ENCODE measurements at regions not wholly inside any gene's neighbourhood (a gene's known extent, or its start where the extent isn't known, plus 50 kb on each side); places are given as distances from the start of the nearest gene placed in this dataset.
"Not testable (repeated sequence)": the region's sequence is repeated elsewhere in the genome, so short reads cannot be mapped to it uniquely, and the experiment has no call there.

DNA sequence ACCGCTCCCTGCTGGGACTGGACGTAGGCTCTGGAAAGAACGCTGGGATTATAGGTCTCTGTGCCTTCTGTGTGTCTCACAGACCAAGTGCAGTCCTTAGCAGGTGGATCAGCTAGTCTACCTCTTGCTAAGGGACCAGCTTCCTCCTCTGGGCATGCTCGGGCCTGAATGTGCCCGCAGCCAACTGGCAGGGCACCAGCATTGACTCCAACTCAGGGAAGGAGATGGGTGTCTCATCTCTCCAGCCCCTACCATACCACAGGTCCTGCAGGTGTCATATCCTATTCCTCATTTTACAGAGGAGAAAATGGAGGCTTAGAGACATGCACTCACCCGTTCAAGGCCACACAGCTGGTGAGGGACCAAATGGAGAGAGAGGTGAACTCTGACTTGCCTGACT is 340.2 kb downstream of the PTPRU start:
- DNase-seq (ENCODE audit: low read depth): no peak
- in situ Hi-C loops (cut with HindIII; ENCODE audit: low pct_unique_long_range_greater_than_20kb, low sequenced_read_pairs): no loop called here

DNA sequence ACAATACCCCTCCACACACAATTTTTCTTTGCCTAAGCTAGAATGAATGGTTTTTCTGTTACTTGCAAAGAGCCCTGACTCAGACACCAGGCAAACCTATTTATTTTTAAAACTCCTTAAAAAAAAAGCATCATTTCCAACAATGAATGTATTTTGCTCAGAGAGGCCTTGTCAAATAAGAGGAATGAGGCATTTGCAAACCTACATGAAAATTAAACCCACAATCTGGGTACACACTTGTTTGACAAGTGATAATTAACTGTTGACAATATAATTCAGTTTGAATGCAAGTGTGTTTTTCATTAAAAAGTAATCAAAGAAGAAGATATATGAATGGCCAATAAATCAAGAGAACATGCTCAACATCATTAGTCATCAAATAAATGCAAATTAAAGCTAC is 339.5 kb downstream of the PTPRU start:
- in situ Hi-C loops (cut with HindIII; ENCODE audit: low pct_unique_long_range_greater_than_20kb, low sequenced_read_pairs): no loop called here
- DNase-seq (ENCODE audit: low read depth): no peak

DNA sequence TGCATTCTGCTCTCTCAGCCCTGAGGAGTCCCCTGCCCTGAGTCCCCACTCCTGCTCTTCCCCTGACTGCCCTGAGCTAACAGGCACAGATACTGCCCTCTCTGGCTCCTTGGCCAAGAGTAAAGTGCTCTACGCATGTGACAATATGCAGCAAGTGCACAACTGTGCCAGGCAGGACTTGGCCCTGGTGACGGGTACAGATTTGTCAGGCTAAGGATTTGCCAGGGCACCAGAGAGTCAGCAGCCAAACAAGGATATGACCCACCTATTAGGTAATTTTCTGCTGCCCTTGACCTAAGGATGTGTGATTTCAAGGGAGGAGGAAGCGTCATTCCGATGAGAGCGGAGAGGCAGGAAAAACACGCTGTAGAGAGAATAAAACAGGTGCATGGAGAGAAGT is 339.0 kb downstream of the PTPRU start:
- in situ Hi-C loops (cut with HindIII; ENCODE audit: low pct_unique_long_range_greater_than_20kb, low sequenced_read_pairs): no loop called here
- no peak for DNase-seq (ENCODE audit: low read depth)

DNA sequence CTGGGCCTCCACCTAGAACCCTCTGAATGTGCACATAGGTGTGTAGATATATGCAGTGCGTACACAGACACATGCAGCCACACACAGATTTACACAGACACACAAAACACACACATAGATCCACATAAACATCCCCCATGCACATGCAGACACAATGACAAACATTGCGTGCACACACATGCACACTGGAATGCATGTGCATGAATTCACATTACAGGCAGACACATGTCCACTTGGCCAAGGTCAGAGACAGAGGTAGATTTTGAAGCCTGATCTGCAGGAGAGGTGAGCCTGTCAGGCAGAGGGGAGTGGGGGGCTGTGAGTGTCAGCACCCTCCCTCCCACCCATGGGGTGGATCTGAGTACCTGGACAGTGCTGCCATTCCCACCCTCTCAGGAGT is 338.5 kb downstream of the PTPRU start:
- no peak for DNase-seq (ENCODE audit: low read depth)
- in situ Hi-C loops (cut with HindIII; ENCODE audit: low pct_unique_long_range_greater_than_20kb, low sequenced_read_pairs): no loop called here

DNA sequence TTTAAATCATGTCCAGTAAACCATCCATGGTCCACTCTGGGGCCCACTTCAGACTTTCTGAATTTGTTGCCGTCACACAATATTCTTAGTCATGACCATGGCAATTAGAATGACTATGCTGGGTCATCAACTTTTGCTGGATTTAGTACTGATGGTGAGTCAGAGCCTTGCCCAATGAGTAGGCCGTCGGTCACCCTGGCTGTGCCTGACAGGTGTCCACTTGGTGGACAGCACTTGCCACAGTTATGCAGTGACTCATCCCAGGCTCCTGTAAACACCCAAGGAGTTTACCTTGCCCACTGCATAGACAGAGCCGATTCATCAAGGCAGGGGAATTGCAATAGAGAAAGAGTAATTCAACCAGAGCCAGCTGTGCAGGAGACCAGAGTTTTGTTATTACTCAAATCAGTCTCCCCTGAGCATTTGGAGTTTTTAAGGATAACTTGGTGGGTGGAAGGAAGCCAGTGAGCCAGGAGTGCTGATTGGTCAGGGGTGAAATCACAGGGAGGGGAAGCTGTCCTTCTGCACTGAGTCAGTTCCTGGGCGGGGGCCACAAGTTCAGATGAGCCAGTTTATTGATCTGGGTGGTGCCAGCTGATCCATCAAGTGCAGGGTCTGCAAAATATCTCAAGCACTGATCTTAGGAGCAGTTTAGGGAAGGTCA is 333.8 kb downstream of the PTPRU start:
- in situ Hi-C loops (cut with HindIII; ENCODE audit: low pct_unique_long_range_greater_than_20kb, low sequenced_read_pairs): no loop called here
- peak; percentile 97 for DNase-seq (ENCODE audit: low read depth)

DNA sequence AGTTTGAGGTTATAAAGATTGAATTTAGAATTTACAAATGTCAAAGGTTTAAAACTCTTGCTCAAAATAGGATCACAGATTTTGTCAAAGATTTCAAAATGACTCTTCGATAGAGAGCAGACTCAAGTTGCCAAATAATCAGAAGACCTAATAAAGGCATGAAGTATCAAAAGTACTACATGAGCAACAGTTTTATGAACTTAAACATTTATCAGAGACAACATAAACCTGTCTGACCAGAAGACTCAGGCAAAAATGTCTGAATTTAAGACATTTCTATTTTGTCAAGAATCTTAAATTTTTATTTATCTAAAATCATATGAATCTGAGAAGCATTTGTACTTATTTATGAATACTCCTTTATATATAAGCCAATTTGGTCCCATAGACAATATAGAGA is 330.9 kb downstream of the PTPRU start:
- no peak for DNase-seq (ENCODE audit: low read depth)
- in situ Hi-C loops (cut with HindIII; ENCODE audit: low pct_unique_long_range_greater_than_20kb, low sequenced_read_pairs): no loop called here

DNA sequence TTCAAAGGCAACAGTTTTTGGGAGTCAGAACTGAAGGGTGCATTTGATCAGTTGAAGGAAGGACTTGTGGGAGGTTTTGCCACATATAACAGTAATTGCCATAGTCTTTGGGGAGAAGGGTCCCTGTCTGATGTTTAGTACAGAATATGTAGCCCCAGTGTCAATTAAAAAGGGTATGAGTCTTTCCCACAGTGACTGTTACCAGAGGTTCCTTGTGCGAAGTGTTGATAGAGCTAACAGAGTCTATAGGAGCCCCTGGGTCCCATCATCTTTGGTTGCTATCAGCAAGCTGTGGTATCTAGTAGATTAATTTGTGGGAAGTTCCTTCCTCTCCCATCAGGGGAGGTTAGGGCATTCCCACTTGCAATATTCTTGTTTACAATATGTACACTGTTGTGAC is 329.2 kb downstream of the PTPRU start:
- in situ Hi-C loops (cut with HindIII; ENCODE audit: low pct_unique_long_range_greater_than_20kb, low sequenced_read_pairs): no loop called here
- DNase-seq (ENCODE audit: low read depth): no peak

DNA sequence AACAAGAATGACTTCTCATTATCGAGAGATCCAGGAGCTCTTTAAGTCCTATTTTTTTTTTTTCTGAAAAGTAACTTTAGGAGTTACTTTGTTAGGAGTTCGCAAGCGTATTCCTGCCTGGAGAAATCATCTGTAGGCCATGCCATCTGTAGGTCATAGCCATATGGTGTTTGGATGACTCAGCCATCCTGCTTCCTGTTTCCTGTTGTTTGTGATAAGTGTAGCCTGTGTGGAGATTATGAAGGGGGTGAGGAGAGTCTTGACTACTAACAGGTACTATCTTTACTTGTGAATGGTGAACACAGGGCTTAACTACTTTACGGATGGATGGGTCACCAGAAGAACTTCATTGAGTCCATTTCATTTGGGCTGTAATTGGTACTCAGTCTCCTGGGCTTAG is 327.2 kb downstream of the PTPRU start:
- no peak for DNase-seq (ENCODE audit: low read depth)
- in situ Hi-C loops (cut with HindIII; ENCODE audit: low pct_unique_long_range_greater_than_20kb, low sequenced_read_pairs): no loop called here

DNA sequence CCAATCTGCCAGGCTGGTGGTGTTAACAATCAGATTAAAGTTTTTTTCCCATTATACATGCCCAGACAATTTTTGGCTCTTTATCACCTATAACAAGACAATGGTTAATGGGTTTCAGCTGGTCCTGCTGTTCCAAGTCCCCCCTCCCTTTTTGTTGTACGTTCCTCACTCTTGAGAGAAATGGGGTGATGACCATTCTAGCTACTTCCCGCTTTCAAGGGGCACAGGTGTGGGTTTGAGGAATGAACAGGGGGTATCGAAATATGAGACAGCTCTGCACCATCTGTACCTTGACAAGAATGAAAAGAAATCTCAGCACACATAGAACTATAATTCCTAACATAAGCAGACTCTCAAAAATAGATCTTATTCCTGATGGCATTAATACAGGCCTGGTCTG is 326.8 kb downstream of the PTPRU start:
- DNase-seq (ENCODE audit: low read depth): no peak
- in situ Hi-C loops (cut with HindIII; ENCODE audit: low pct_unique_long_range_greater_than_20kb, low sequenced_read_pairs): no loop called here

DNA sequence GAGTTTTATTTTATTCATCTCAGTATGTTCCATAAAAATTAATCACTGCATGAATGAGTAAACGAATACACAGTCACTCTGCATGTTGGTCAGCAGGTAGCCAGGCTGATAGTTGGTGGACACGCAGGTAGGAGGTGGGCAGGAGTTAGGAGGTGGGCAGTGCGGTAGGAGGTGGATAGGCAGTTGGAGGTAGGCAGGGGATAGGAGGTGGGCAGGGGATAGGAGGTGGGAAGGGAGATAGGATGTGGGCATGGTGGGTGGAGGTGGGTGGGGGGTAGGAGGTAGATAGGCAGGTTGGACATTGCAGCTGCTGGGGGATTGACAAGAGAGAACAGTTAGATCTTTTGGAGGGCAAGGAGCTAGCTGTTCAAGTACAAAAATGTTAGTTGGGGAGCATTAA is 322.7 kb downstream of the PTPRU start:
- in situ Hi-C loops (cut with HindIII; ENCODE audit: low pct_unique_long_range_greater_than_20kb, low sequenced_read_pairs): no loop called here
- no peak for DNase-seq (ENCODE audit: low read depth)

DNA sequence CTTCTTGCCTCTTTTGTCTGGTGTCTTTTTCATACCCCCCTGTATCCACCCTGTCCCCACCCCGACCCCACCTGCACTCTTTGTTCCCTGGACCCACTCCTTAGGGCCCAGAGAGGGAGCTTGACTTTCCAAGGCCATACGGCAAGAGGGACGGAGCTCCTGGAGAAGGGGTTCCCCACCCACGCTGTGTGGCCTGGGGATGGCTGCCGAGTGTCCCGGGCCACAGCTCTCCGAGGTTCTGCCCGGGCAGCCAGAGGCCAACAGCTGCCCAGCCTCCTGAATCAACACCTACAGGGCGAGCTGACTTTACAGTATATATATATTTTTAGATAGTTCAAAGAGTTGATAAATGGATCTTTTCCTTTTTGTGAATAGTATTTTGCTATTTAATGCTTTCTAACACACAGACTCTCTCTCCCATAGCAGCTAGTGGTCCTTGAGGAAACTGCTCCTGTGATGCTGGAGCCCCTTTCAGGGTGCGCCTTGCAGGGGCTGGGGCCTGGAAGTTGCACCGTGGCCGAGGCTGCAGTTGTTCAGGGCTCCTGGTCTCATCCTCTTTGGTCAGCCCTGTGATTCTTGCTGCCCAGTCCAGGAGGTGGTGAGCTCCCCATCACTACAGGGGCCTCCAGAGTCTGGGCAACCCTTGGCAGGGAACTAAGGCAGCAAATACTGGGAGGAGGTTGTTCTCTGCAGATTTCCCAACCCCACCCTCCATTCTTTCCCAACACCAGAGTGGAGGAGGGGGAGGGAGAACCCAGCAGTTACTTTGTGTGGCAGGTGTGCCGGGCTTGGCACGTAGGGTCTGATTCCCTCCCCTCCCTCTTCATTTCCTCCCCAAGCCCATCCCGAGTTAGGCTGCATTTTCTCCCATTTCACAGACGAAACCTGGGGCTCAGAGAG is 321.6 kb downstream of the PTPRU start:
- in situ Hi-C loops (cut with HindIII; ENCODE audit: low pct_unique_long_range_greater_than_20kb, low sequenced_read_pairs): no loop called here
- no peak for DNase-seq (ENCODE audit: low read depth)

DNA sequence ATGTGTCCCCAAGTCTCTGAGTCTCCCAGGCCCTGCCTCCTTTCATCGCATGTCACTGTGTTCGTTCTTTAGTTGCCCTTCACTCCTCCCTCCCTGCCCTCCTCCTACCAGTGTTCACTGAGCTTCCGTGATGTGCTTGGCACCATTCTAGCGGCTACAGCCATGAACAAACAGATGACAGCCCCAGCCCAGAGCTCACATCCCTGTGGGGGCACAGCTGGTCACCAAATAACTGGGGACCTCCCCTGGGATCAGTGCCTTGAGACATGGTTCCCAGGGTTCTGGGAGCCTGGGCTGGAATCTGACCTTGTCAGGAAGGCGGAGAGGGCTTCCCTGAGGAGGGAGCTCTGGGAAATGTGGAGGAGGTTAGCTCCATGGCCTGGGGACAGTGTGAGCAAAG is 320.7 kb downstream of the PTPRU start:
- no peak for DNase-seq (ENCODE audit: low read depth)
- in situ Hi-C loops (cut with HindIII; ENCODE audit: low pct_unique_long_range_greater_than_20kb, low sequenced_read_pairs): no loop called here

DNA sequence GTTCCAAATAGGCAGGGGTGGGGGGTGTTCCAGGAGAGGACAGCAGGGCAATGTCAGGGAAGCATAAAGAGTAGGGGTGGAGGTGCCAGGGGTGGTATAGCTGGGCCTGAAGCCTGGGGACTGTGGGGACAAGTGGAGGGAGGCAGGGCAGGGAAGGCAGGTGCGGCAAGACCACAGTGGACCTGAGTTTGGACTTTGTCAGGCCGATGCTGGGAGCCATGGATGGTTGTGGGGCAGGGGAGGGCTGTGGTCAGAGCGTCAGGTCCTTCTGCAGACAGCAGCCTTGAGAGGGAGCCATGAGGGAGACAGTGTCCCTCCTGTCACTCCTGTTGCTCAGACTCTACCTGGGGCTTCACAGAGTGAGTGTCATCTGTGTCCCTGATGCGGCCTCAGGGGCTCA is 320.3 kb downstream of the PTPRU start:
- no peak for DNase-seq (ENCODE audit: low read depth)
- in situ Hi-C loops (cut with HindIII; ENCODE audit: low pct_unique_long_range_greater_than_20kb, low sequenced_read_pairs): no loop called here

DNA sequence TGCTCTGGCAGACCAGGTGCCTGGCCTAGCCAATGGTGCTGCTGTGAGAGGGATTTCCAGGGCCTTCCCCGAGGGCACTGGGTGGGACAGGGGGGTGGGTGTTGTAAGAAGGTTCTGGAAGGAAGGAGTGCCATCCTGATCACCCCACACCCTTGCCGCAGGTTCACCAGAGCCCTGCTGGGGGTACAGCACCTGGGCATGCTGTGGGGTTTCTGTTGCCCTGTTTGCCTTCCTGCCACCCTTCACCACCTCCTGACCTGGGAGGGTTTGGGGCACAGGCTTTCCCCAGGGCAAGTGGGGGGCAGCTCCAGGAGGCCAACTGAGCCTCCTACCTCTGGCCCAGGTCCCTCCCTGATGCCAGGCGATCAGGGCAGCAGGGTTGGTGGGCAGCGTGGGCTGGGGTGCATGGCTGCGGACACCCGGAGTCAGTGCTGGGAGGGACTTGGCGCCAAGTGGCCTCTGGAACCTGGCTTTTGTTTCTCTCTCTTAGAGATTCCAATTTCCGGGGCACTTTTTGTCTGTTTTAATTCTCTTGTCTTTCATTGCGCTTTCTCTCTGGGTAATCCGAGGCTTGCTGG is 318.8 kb downstream of the PTPRU start:
- DNase-seq (ENCODE audit: low read depth): no peak
- in situ Hi-C loops (cut with HindIII; ENCODE audit: low pct_unique_long_range_greater_than_20kb, low sequenced_read_pairs): no loop called here

DNA sequence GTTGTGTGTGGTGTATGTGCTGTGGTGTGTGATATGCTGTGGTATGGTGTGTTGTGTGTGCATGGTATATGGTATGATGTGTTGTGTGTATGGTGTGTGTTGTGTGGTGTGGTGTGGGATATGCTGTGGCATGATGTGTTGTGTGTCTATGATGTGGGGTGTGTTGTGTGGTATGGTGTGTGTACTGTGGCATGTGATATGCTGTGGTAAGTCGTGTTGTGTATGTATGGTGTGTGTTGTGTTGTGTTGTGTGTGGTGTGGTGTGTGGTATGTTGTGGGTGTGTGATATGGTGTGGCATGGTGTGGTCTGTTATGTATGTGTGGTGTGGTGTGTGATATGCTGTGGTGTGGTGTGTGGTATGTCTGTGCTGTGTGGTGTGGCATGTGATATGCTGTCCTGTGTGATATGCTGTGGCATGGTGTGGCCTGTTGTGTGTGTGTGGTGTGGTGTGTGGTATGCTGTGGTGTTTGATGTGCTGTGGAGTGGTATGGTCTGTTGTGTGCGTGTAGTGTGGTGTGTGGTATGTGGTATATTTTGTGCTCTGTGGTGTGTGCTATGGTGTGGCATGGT is 318.0 kb downstream of the PTPRU start:
- DNase-seq (ENCODE audit: low read depth): no peak
- in situ Hi-C loops (cut with HindIII; ENCODE audit: low pct_unique_long_range_greater_than_20kb, low sequenced_read_pairs): no loop called here

DNA sequence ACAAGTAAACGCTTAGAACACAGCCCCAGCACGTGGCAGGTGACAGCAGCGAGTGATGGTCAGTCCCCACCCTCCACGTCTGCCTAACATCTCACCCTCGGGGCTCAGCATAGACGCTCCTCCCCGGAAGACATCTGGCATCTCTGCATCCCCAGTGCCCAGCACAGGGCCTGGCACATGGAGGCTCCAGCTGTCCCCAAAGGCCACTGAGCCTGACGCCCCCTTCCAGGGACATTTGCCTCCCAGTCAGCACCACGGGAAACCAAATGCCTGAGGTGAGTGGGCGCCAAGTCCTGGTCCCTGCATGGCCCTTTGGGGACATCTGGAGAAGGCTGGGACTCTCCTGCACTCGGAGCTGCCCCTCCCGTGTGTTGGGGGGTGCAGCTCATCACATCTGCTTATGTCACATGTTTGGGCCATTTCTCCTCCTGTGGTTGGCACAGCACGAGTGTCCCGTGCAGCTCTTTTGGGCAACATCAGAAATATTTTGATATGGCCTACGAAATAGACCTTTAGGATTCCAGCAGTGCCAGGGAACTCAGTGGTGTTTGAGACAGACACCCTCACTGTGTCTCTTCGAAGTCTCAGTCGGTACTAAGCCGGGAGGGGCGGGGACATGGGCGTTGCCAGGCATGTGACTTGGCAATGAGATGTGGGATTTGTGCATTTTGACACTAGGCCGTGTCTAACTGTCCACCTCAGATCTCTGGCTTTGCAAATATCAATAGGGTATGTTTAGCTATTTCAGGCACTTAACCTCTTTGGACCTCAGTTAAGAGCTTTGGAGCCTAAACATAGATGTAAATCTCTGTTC is 315.0 kb downstream of the PTPRU start:
- no peak for DNase-seq (ENCODE audit: low read depth)
- in situ Hi-C loops (cut with HindIII; ENCODE audit: low pct_unique_long_range_greater_than_20kb, low sequenced_read_pairs): no loop called here

DNA sequence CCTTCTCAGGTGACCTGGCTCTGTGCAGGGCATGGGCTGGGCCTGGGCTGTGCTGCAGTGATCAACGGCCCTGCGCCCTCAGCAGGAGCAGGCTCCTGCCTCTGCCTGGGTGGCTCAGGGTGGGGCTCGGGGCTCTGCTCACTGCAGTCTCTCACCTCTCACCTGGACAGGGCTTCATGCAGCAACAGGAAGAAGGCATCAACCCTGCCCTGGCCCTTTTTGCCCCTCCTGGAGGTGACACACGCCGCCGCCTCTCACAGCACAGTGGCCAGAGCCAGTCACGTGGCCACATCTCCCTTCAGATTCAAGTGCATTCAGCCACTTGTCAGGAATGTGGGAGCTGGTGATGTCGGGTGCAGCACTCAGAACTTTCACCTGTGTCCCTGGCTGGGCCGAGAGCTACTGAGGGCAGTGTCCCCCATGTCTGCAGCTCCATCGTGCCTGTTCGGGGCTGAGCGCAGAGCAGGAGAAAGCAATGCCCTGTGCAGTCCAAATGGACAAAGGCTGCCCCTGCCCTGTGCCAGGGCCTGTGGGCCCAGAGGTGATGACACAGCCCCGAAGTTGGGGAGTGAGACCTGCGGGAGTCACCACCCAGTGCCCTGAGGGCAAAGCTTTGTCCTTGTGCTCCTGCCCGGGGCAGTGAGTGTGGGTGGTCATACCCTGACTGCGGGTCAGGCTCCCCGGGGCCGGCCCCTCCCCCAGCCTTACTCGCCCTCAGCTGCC is 314.0 kb downstream of the PTPRU start:
- in situ Hi-C loops (cut with HindIII; ENCODE audit: low pct_unique_long_range_greater_than_20kb, low sequenced_read_pairs): no loop called here

DNA sequence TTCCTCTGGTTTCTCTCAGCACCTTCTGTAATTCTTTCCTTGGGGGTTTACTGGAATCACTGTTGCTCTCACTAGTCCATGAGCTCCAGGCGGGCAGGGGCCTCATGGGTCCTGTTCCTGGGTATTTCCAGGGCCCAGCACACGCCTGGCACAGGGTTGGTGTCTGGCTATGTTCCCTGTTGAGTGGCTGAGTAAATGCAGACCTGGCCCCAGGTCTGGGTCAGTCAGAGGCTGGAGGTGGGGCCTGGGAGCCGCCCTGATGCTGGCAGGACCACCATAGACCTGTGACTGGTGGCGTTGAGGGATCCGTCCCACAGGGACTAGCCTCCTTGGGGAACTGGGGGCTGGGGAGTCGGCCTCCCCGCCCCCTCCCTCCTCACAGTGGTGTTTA is 313.4 kb downstream of the PTPRU start:
- DNase-seq (ENCODE audit: low read depth); in situ Hi-C loops (cut with HindIII; ENCODE audit: low pct_unique_long_range_greater_than_20kb, low sequenced_read_pairs): not testable (repeated sequence)

More for the DNA sequence above, 314.0 kb downstream of the PTPRU start:
- DNase-seq (ENCODE audit: low read depth): no peak
